ENCODE measurements at regions not wholly inside any gene's neighbourhood (a gene's known extent, or its start where the extent isn't known, plus 50 kb on each side); places are given as distances from the start of the nearest gene placed in this dataset.

DNA sequence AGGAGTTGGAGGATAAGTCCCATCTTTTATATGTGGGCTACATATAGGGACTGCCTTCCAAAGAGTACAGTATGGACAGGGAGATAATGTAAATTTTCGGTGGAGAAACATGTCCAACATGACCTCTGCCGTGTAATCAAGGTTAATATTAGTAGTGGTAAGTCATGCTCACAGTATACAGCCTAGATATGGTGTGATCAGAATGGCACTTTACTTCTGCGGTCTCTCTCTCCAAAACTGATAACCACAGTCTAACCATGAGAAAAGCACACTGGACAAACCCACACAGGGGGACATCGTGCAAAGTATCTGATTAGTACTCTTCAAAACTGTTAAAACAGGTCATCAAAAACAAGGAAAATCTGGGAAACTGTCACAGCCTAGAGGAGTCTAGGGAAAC is 66.6 kb upstream of the PLCL2 start:
- ATAC-seq (replicated peaks) = no peak

DNA sequence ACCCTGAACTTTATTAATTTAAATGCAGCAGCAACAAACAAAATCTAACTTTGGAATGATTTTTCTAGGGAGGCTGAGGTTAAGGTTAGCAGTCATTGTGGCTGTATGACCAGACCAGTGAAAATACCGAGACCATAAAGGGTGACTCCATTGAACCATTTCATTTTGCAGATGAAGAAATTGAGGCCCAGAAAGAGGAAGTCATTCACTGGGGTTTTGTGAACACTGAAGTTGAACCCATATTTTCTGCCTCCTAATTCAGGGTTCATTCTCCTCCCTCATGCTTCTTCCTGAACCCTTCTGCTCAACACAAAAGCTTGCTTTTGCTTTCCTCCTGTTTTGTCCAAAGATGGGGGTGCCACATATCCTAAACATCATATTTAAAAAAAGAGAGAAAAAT is 65.8 kb upstream of the PLCL2 start:
- Mint-ChIP-seq H3K4me3 (no peak overlapping the region), H3K4me1 (peaks cover 11% of the 10 kb centered on the region), H3K27ac (no peak overlapping the region), H3K36me3 (ENCODE audit: low read depth) (no peaks in the 10 kb centered on the region), H3K27me3 (peaks cover 4% of the 10 kb centered on the region), H3K9me3 (no peaks in the 10 kb centered on the region)
- no peak for ATAC-seq (replicated peaks)

More for the DNA sequence above, 66.6 kb upstream of the PLCL2 start:
- H3K9me3 Mint-ChIP-seq = no peaks in the 10 kb centered on the region
- H3K27ac Mint-ChIP-seq = no peak overlapping the region
- no peaks in the 10 kb centered on the region for H3K36me3 Mint-ChIP-seq (ENCODE audit: low read depth)
- H3K27me3 Mint-ChIP-seq = peaks cover 4% of the 10 kb centered on the region
- H3K4me3 Mint-ChIP-seq = no peak overlapping the region
- H3K4me1 Mint-ChIP-seq = peaks cover 5% of the 10 kb centered on the region

DNA sequence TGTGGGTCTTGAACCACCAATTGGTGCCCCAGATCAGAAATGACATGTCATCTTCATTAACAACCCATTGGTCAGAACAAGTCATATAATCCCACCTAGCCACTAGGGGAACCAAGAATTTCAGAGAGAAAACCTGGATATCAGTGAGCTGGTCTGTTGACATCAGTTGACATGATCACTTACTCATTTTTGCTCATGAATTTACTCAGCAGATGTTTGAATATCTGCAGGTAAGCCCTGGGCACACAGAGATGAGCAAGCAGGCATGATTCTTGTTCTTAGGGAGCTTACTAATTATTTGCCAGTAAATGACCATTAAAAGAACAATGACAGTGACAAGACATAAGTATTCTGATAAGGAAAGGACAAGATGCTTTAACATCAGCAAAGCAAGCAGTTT is 64.3 kb upstream of the PLCL2 start:
- Mint-ChIP-seq H3K4me1 (peaks cover 17% of the 10 kb centered on the region), H3K4me3 (no peak overlapping the region), H3K36me3 (ENCODE audit: low read depth) (no peaks in the 10 kb centered on the region), H3K27me3 (no peaks in the 10 kb centered on the region), H3K9me3 (no peaks in the 10 kb centered on the region), H3K27ac (no peak overlapping the region)
- ATAC-seq (replicated peaks) = peak; percentile 57

DNA sequence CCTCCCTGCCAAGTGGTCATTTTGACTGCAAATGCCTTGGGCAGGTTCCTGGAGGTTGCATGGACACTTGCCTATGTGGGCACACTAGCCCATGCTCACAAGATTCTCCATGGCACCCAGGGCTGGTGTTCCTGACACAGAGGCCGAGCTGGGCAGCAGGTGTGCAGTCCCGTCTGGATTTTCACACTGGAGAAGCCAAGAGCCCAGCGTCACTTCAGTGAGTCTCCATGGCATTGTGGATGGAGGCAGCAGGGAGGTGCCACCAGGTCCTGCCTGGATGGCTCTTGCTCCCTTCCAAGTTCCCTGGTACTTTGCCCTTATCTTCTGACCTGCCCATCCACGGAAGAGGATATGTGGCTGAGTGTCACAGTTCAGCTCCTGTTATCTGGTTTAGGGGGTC is 63.7 kb upstream of the PLCL2 start:
- no peaks in the 10 kb centered on the region for H3K9me3 Mint-ChIP-seq
- no peak overlapping the region for H3K27ac Mint-ChIP-seq
- H3K4me1 Mint-ChIP-seq = peaks cover 17% of the 10 kb centered on the region
- no peaks in the 10 kb centered on the region for H3K36me3 Mint-ChIP-seq (ENCODE audit: low read depth)
- H3K4me3 Mint-ChIP-seq = no peak overlapping the region
- H3K27me3 Mint-ChIP-seq = no peaks in the 10 kb centered on the region
- no peak for ATAC-seq (replicated peaks)

DNA sequence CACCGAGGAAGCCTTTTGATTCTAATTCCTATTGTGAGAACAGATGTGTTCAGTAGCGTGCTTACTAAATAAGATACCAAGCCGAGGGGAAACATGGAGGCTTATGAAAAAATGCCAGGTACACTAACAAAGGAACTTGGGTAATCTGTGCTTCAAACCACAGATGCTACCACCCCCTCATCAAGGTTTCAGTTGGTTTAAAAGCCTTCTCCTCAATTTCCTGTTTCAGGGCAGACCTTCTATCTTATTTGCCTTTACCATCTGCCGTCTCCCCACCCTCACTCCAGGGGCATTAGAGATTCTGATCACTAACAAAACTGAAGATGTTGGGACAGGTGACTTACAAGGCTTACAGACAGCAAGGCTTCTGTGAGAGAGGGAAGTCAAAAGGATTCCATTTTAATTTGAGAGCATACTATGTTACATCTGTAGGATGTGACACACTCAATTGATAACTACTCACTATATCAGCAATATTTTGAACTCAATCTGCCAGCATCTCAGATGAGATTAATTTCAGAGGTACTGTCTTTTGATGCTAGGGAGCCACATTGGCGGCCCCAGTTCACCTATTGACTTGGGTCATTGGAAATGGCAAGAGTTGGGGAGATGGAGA is 60.6 kb upstream of the PLCL2 start:
- Mint-ChIP-seq H3K27ac (no peak overlapping the region), H3K36me3 (ENCODE audit: low read depth) (no peaks in the 10 kb centered on the region), H3K4me3 (peak overlapping the region; percentile 51), H3K4me1 (peaks cover 22% of the 10 kb centered on the region), H3K27me3 (no peaks in the 10 kb centered on the region), H3K9me3 (no peaks in the 10 kb centered on the region)
- ATAC-seq (replicated peaks) = peak; percentile 84

DNA sequence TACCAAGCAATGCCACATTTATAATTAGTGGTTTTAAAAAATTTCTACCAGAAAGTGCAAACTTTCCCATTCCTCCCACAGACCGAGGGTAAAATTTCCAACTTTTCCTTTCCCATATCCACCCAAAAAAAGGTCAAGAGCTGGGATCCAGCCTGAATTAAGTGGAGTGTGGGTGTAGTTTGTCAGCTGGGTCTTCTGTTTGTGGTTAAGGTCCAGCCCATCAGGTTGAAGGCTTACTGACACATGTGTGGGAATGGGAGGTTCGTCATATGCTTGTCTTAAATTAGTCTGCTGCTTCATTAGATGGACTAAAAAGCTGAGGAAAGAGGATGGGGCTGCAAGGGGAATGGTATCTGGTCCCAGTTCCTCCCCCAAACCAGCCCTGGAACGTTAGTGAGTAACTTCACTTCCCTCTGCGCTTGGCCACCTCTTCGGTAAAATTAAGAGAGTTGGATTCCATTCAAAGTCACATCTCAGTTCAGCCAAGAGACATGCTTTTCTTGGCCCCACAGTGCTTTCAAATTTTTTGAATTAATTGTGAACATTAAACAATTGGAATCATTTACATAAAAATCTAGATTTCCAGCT is 59.0 kb upstream of the PLCL2 start:
- ATAC-seq (replicated peaks) = no peak
- Mint-ChIP-seq H3K27ac (no peak overlapping the region), H3K4me3 (no peak overlapping the region), H3K4me1 (peaks cover 22% of the 10 kb centered on the region), H3K36me3 (ENCODE audit: low read depth) (no peaks in the 10 kb centered on the region), H3K9me3 (no peaks in the 10 kb centered on the region), H3K27me3 (no peaks in the 10 kb centered on the region)

DNA sequence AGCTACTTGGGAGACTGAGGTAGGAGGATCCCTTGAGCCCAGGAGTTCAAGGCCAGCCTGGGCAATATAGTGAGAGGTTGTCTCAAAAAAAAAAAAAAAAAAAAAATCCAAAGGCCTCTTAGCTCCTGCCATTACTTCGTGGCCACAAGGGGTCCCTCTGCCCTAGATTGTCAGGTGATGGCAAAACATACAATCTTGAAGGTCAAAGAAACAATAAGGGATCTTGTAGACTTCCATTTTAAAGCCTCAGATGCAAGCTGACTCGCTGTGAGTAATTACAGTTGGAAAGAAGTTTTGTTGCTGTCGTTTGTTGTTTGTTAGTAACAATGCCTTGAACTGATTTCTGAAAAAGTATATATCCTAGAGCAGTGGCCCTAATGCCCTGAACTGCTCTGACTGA is 55.9 kb upstream of the PLCL2 start:
- ATAC-seq (replicated peaks) = peak; percentile 37
- Mint-ChIP-seq H3K27me3 (no peaks in the 10 kb centered on the region), H3K4me1 (peaks cover 17% of the 10 kb centered on the region), H3K9me3 (no peaks in the 10 kb centered on the region), H3K4me3 (no peak overlapping the region), H3K27ac (no peak overlapping the region), H3K36me3 (ENCODE audit: low read depth) (no peaks in the 10 kb centered on the region)

DNA sequence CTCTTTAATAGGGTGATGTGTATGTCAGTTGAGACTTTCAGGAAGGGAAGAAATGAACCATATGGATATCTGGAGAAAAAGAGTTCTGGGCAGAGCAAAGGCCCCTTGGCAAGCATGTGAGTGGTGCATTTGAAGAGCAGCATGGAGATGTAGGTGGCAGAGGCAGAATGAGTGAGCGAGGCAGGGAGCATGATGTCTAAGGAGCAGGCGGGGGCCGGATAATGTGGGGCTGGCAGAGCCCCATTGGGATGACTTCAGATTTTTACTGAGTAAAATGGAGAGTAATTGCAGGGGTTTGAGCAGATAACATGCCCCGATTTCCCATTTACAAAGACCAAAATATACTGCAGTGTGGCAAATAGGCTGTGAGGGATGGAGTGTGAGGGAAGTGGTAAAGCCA is 52.9 kb upstream of the PLCL2 start:
- Mint-ChIP-seq H3K27ac (no peak overlapping the region), H3K4me3 (no peak overlapping the region), H3K27me3 (no peaks in the 10 kb centered on the region), H3K36me3 (ENCODE audit: low read depth) (no peaks in the 10 kb centered on the region), H3K9me3 (no peaks in the 10 kb centered on the region), H3K4me1 (peaks cover 10% of the 10 kb centered on the region)
- ATAC-seq (replicated peaks) = no peak

DNA sequence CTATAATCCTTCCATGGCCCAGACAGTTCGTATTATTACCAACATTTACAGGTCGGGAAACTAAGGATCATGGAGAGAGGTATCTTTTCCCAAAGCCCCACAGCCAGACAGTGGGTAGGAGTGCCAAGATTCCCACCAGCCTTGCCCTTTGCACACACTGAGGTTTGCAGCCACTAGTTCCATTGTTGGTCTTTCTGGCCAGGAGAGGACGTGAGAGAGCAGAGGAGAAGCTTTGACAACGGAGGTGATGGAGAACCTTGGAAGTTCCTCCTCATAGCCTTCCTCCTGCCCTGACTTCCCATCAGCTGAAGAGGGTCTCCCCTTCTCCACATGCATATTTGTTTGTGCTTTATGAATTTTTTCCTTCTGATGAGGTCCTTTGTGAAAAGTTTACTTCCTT is 50.5 kb upstream of the PLCL2 start:
- Mint-ChIP-seq H3K36me3 (ENCODE audit: low read depth) (no peaks in the 10 kb centered on the region), H3K27ac (no peak overlapping the region), H3K4me3 (no peak overlapping the region), H3K27me3 (no peaks in the 10 kb centered on the region), H3K9me3 (no peaks in the 10 kb centered on the region), H3K4me1 (peaks cover 19% of the 10 kb centered on the region)
- ATAC-seq (replicated peaks) = no peak

DNA sequence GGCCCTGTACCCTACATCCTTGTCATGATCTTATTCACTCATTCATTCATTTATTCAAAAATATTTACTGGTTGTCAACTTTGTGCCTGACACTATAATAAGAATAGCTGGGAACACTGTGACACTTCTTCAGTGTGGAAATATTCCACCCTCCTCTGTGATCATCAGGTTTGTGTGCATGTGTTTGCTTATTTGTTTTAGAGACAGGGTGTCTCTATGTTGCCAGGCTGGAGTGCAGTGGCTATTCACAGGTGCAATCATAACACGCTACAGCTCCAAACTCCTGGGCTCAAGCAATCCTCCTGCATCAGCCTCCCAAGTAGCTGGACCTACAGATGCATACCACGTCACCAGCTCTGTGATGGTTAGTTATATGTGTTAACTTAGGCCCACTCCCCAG is 50.0 kb upstream of the PLCL2 start:
- no peak for ATAC-seq (replicated peaks)
- Mint-ChIP-seq H3K27me3 (no peaks in the 10 kb centered on the region), H3K9me3 (no peaks in the 10 kb centered on the region), H3K36me3 (ENCODE audit: low read depth) (no peaks in the 10 kb centered on the region), H3K27ac (no peak overlapping the region), H3K4me3 (no peak overlapping the region), H3K4me1 (peaks cover 19% of the 10 kb centered on the region)

Measured in activated T-helper 17 cell treated with anti-CD3 and anti-CD28 coated beads, Interleukin-2, amount 50 U/mL, for 72 hours (primary cell).